Activated CD8-positive, alpha-beta T cell treated with anti-CD3 and anti-CD28 coated beads, Interleukin-2, amount 10 ng/mL, durations not matched to agents 7 days and 5 days (primary cell): ENCODE measurements at regions not wholly inside any gene's neighbourhood (a gene's known extent, or its start where the extent isn't known, plus 50 kb on each side); places are given as distances from the start of the nearest gene placed in this dataset.
"Not testable (repeated sequence)": the region's sequence is repeated elsewhere in the genome, so short reads cannot be mapped to it uniquely, and the experiment has no call there.

Experiments
- ATAC-seq: fragments of 150-1000 bp; cut with Tn5 transposase; one replicate; pipeline ENCODE4 v1.10.0; 2021; ENCODE audit warnings: moderate library complexity
- CTCF ChIA-PET: fragments of 350-600 bp; sonication (Branson Sonifier 250); formaldehyde crosslinking; loops from one replicate; lab custom pipeline; 2021; ENCODE audit warnings: antibody characterized with exemption; lab: Charles Lee
- POLR2A ChIA-PET: fragments of 350-600 bp; sonication (Branson Sonifier 250); formaldehyde crosslinking; loops from one replicate; lab custom pipeline; 2021; ENCODE audit warnings: antibody characterized with exemption; lab: Charles Lee
- DNase-seq: peaks from one replicate; pipeline ENCODE4 v3.0.0-alpha.2; 2020
- H3K27ac Mint-ChIP-seq: one replicate; pipeline ENCODE4 v1.8.0; 2021; ENCODE audit warnings: mild to moderate bottlenecking, mixed read lengths
- H3K27me3 Mint-ChIP-seq: one replicate; pipeline ENCODE4 v1.8.0; 2021; ENCODE audit warnings: low read depth, mixed read lengths
- H3K36me3 Mint-ChIP-seq: one replicate; pipeline ENCODE4 v1.8.0; 2021; ENCODE audit warnings: low read depth, mixed read lengths
- H3K4me1 Mint-ChIP-seq: one replicate; pipeline ENCODE4 v1.8.0; 2021; ENCODE audit warnings: low read depth, mixed read lengths
- H3K4me3 Mint-ChIP-seq: one replicate; pipeline ENCODE4 v1.8.0; 2021; ENCODE audit warnings: mild to moderate bottlenecking, mixed read lengths
- H3K9me3 Mint-ChIP-seq: one replicate; pipeline ENCODE4 v1.8.0; 2022; ENCODE audit warnings: mixed read lengths; ENCODE audit not compliant: insufficient read depth

DNA sequence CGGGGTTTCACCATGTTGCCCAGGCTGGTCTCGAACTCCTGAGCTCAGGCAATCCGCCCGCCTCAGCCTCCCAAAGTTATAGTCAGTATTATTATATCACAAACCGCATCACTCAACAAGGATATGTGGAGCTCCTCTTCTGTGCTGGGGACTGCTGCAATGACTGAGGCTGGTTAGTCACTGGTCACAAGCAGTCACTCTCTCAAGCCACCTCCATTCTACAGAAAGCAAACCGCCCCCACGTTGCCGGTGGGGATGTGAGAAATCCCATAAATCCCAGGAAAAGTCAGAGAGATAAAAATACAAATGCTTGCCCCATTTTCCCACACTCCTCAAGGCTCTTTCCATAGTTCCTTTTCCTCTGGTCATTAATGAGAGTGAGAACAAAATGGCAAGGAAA lies 155.7 kb downstream of the ADSS2 start:
- no peak overlapping the region for H3K4me3 Mint-ChIP-seq
- no peaks in the 10 kb centered on the region for H3K36me3 Mint-ChIP-seq
- ATAC-seq, result no peak
- H3K27ac Mint-ChIP-seq, result no peak overlapping the region
- H3K9me3 Mint-ChIP-seq, result no peaks in the 10 kb centered on the region
- H3K27me3 Mint-ChIP-seq, result peaks cover 3% of the 10 kb centered on the region
- ChIA-PET POLR2A (no interaction called here), CTCF (interaction anchor here (1.0 to 1.1 kb wide), 2 partner anchors 22 to 24 kb away, joined by 3 read pairs; no protein-coding TSS in a partner anchor)
- no peak for DNase-seq
- peaks cover 24% of the 10 kb centered on the region for H3K4me1 Mint-ChIP-seq

DNA sequence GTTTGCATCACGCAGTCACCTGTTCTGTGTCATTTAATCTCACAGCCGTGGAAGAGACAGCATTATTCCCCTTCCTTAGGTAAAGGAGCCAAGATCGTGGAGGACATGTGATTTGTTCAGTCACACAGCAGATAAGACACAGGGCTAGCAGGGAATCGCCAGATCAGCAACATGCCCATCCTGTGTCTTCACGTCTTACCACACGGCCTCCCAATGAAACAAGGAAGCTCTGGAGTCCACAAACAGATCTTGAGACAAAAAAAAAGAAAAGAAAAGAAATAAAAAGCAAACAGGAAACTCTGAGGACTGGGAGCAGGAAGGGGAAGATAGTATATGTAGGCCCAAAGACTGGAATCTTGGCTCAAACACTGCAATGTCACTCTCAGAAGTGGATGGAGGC lies 155.3 kb downstream of the ADSS2 start:
- no peaks in the 10 kb centered on the region for H3K27me3 Mint-ChIP-seq
- no peak overlapping the region for H3K27ac Mint-ChIP-seq
- H3K4me3 Mint-ChIP-seq, result no peak overlapping the region
- ATAC-seq (no peak), DNase-seq (no peak)
- H3K36me3 Mint-ChIP-seq, result no peaks in the 10 kb centered on the region
- H3K9me3 Mint-ChIP-seq, result no peaks in the 10 kb centered on the region
- POLR2A ChIA-PET, result no interaction called here
- peaks cover 19% of the 10 kb centered on the region for H3K4me1 Mint-ChIP-seq
- CTCF ChIA-PET, result interaction anchor here (1.0 to 3.5 kb wide), 2 partner anchors 23 to 24 kb away, joined by 3 to 24 read pairs; no protein-coding TSS in a partner anchor

- CTCF ChIA-PET, result interaction anchor here (3.5 kb wide), 1 partner anchor 24 kb away, joined by 24 read pairs; no protein-coding TSS in a partner anchor
- Mint-ChIP-seq H3K27ac (no peak overlapping the region), H3K4me1 (peaks cover 14% of the 10 kb centered on the region), H3K36me3 (no peaks in the 10 kb centered on the region), H3K9me3 (no peaks in the 10 kb centered on the region), H3K27me3 (no peaks in the 10 kb centered on the region), H3K4me3 (no peak overlapping the region)
- ATAC-seq (no peak), DNase-seq (no peak)
- POLR2A ChIA-PET, result no interaction called here
These were observed 154.6 kb downstream of the ADSS2 start for GRCh38 chr1:244297087-244297486.

GRCh38 chr1:244297616-244298015 lies 154.1 kb downstream of the ADSS2 start:
- Mint-ChIP-seq H3K9me3 (no peaks in the 10 kb centered on the region), H3K27me3 (no peaks in the 10 kb centered on the region), H3K4me1 (peaks cover 14% of the 10 kb centered on the region), H3K27ac (no peak overlapping the region), H3K36me3 (no peaks in the 10 kb centered on the region), H3K4me3 (no peak overlapping the region)
- no peak for ATAC-seq
- CTCF ChIA-PET, result interaction anchor here (3.5 kb wide), 1 partner anchor 25 kb away, joined by 24 read pairs; no protein-coding TSS in a partner anchor
- no peak for DNase-seq
- POLR2A ChIA-PET, result no interaction called here

DNA sequence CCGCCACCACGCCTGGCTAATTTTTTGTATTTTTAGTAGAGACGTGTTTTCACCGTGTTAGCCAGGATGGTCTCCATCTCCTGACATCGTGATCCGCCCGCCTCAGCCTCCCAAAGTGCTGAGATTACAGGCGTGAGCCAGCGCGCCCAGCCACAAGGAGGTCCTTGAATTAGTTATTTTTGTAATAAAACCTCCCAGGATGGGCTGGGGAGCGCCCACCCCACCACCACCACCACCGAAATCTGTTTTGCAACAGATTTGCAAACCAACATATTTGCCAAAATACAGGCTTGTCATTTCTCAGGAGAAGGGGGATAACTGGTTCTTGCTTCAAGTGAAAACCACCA lies 151.7 kb downstream of the ADSS2 start:
- ATAC-seq, H3K9me3 Mint-ChIP-seq, H3K36me3 Mint-ChIP-seq, H3K27me3 Mint-ChIP-seq, DNase-seq: not testable (repeated sequence)
- Mint-ChIP-seq H3K27ac (peak overlapping the region; percentile 27), H3K4me3 (peak overlapping the region; percentile 67), H3K4me1 (peaks cover 14% of the 10 kb centered on the region)
- POLR2A ChIA-PET, result interaction anchor here (1.0 kb wide), 2 partner anchors 25 to 114 kb away, joined by 3 read pairs; no protein-coding TSS in a partner anchor
- CTCF ChIA-PET, result interaction anchor here (0.6 to 3.5 kb wide), 16 partner anchors 9 to 956 kb away, joined by 3 to 26 read pairs (median 4); partner anchors contain the start of gene ZBTB18

GRCh38 chr1:244301595-244302130 lies 150.0 kb downstream of the ADSS2 start:
- ChIA-PET POLR2A (no interaction called here), CTCF (no interaction called here)
- no peak overlapping the region for H3K27ac Mint-ChIP-seq
- ATAC-seq, result no peak
- peaks cover 3% of the 10 kb centered on the region for H3K9me3 Mint-ChIP-seq
- DNase-seq, result no peak
- H3K36me3 Mint-ChIP-seq, result no peaks in the 10 kb centered on the region
- H3K4me3 Mint-ChIP-seq, result no peak overlapping the region
- peaks cover 14% of the 10 kb centered on the region for H3K4me1 Mint-ChIP-seq
- peaks cover 3% of the 10 kb centered on the region for H3K27me3 Mint-ChIP-seq

DNA sequence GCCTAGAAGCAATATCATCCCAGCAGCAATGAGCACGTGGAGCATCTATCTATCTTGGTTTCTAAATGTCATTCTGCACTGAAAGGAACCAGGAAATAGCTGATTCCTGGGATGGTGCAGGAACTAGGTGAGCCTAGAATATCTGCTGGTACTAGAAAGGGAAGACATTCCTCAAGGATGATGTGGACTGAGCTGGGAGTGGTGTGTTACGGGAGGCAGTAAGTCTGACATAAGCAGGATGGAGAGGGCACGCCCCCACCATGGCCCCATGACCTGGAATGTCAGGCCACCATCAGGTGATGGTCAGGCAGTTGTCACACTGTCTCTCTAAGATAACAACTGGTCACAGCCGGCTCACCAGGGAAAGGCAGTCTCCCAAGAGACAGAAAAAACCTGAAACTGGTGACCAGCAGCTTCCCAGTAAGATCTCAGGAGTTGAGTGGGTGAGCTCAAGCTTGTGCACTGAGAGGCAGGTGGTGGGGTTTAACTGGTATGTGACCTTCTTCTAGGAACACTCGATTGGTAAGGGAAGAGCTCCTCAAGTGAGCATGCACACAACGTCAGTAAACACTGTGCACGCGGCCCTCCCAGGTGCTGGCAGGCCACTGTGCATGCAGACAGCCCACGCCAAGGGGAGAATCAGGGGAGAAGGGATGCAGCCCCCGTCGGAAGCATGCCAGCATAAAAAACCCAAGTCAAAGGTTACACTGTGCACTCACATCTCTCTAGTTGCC lies 148.7 kb downstream of the ADSS2 start:
- Mint-ChIP-seq H3K9me3 (peaks cover 7% of the 10 kb centered on the region), H3K36me3 (no peaks in the 10 kb centered on the region), H3K27me3 (peaks cover 8% of the 10 kb centered on the region), H3K4me1 (peaks cover 9% of the 10 kb centered on the region), H3K27ac (no peak overlapping the region), H3K4me3 (no peak overlapping the region)
- DNase-seq (no peak), ATAC-seq (no peak)
- ChIA-PET CTCF (no interaction called here), POLR2A (no interaction called here)

DNA sequence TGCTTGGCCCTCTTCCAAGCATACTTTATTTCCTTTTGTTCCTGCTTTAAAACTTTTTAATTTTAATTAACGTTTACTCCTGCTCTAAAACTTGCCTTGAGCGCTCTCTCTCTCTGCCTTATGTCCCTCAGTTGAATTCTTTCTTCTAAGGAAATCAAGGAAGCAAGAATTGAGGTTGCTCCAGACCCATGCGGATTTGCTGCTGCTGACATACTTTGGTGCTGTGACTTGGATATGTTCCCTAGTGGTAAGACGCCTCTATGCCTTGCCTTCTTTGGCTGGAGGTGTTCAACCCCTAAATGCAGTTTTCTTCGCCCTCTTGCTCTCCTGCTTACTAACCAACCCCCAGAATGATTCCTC lies 148.1 kb downstream of the ADSS2 start:
- peaks cover 7% of the 10 kb centered on the region for H3K4me1 Mint-ChIP-seq
- H3K36me3 Mint-ChIP-seq, result no peaks in the 10 kb centered on the region
- H3K4me3 Mint-ChIP-seq, result no peak overlapping the region
- CTCF ChIA-PET, result no interaction called here
- peaks cover 7% of the 10 kb centered on the region for H3K9me3 Mint-ChIP-seq
- no peak overlapping the region for H3K27ac Mint-ChIP-seq
- POLR2A ChIA-PET, result no interaction called here
- ATAC-seq (no peak), DNase-seq (no peak)
- H3K27me3 Mint-ChIP-seq, result peaks cover 8% of the 10 kb centered on the region

DNA sequence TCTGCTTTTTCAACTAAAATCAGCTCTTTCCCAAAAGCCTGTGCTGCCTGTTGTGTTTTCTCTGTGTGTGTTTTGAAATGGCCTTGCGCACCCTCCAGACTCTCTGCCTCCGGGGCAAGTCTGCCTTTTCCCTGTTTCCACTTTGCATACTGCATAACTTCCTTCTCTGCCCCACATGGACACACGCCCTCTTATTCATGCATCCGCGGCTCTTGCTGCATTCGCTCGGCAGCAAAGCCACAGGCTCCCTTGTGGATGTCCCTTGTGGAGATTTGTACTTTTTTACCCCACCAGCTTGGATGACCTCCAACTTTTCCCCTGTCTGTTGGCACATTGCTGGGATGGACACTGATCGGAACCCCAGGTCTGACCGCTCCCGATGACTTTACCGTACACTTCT lies 147.6 kb downstream of the ADSS2 start:
- no peak overlapping the region for H3K4me3 Mint-ChIP-seq
- no peak overlapping the region for H3K27ac Mint-ChIP-seq
- H3K27me3 Mint-ChIP-seq, result peaks cover 8% of the 10 kb centered on the region
- ChIA-PET CTCF (no interaction called here), POLR2A (no interaction called here)
- peaks cover 7% of the 10 kb centered on the region for H3K9me3 Mint-ChIP-seq
- peaks cover 4% of the 10 kb centered on the region for H3K4me1 Mint-ChIP-seq
- ATAC-seq (no peak), DNase-seq (no peak)
- H3K36me3 Mint-ChIP-seq, result no peaks in the 10 kb centered on the region

DNA sequence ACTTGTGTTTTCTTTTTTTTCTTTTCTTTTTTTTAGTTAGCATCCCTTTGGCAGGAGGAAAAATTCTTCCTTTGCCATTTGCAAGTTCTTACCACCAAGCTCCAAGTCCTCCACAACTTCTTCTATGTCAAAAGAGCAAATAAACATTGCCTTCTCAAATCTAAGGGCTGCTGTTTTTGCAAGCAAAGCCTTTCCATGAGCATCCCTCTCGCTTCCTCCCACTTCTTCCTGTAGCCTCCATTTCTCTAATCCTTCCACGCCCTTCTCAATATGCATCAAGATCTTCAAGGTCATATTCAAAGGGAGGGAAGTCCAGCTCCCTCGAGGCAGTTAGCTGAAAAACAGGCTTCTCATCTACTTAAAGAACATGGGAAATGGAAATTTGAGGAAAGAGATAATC lies 147.1 kb downstream of the ADSS2 start:
- peaks cover 7% of the 10 kb centered on the region for H3K9me3 Mint-ChIP-seq
- no peak overlapping the region for H3K27ac Mint-ChIP-seq
- H3K36me3 Mint-ChIP-seq, result no peaks in the 10 kb centered on the region
- POLR2A ChIA-PET, result no interaction called here
- DNase-seq, result no peak
- H3K27me3 Mint-ChIP-seq, result peaks cover 8% of the 10 kb centered on the region
- no peaks in the 10 kb centered on the region for H3K4me1 Mint-ChIP-seq
- CTCF ChIA-PET, result no interaction called here
- H3K4me3 Mint-ChIP-seq, result no peak overlapping the region
- no peak for ATAC-seq

DNA sequence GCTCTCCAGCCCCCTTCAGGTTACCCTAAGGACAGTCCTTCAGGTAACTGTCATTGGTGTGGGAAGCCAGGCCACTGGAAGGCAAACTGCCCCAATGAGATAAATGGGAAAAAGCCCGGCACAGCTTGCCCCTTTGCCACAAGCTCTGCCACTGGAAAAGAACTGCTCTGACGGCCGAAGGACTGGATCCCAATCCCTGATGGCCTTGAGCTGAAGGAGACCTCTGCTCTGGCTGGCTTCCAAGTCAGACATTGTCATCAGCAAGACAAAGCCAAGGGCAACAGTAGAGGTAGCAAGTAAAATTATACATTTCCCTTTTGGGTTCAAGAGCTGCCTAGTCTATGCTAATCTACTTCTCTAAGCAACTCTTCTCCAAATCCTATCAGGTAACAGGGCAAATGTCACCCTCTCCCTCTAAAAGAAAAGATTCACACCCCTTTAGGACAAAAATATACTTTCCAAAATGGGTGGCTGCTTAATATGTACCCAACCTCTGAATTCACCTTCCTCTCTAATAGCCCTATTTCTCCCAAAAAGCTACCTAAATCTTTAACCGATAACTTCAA lies 145.8 kb downstream of the ADSS2 start:
- H3K27ac Mint-ChIP-seq, result no peak overlapping the region
- peaks cover 10% of the 10 kb centered on the region for H3K27me3 Mint-ChIP-seq
- H3K4me1 Mint-ChIP-seq, result no peaks in the 10 kb centered on the region
- H3K4me3 Mint-ChIP-seq, result no peak overlapping the region
- no peak for ATAC-seq
- ChIA-PET CTCF (interaction anchor here (1.1 kb wide), 1 partner anchor 737 kb away, joined by 3 read pairs; no protein-coding TSS in a partner anchor), POLR2A (no interaction called here)
- no peak for DNase-seq
- H3K36me3 Mint-ChIP-seq, result no peaks in the 10 kb centered on the region
- H3K9me3 Mint-ChIP-seq, result peaks cover 7% of the 10 kb centered on the region

GRCh38 chr1:244306544-244306943 lies 145.2 kb downstream of the ADSS2 start:
- H3K9me3 Mint-ChIP-seq, result peaks cover 7% of the 10 kb centered on the region
- H3K4me1 Mint-ChIP-seq, result no peaks in the 10 kb centered on the region
- ChIA-PET POLR2A (no interaction called here), CTCF (interaction anchor here (1.1 kb wide), 1 partner anchor 736 kb away, joined by 3 read pairs; no protein-coding TSS in a partner anchor)
- ATAC-seq, result no peak
- H3K4me3 Mint-ChIP-seq, result no peak overlapping the region
- no peaks in the 10 kb centered on the region for H3K36me3 Mint-ChIP-seq
- DNase-seq, result no peak
- no peak overlapping the region for H3K27ac Mint-ChIP-seq
- peaks cover 10% of the 10 kb centered on the region for H3K27me3 Mint-ChIP-seq
